ENCODE measurements at regions not wholly inside any gene's neighbourhood (a gene's known extent, or its start where the extent isn't known, plus 50 kb on each side); places are given as distances from the start of the nearest gene placed in this dataset.

DNA sequence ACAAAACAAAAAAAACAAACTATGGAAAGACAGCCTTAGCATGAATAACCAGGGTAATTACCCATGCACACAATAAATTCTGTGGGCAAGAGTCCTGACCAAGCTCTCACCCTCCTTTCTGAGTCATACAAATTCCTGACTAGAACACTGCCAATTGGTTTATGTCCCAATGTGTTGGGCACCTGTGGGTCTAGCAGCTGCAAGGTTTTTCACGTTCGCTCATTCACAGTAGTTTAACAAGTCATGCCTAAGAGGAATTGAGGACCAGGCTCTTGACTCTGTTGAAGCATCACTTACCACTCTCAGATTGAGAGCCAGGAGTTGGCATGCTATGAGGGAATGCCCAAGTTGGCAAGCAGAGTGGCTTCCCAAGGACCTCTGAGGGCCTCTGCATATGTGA lies 205.5 kb upstream of the SLC24A2 start:
- no peak for DNase-seq

DNA sequence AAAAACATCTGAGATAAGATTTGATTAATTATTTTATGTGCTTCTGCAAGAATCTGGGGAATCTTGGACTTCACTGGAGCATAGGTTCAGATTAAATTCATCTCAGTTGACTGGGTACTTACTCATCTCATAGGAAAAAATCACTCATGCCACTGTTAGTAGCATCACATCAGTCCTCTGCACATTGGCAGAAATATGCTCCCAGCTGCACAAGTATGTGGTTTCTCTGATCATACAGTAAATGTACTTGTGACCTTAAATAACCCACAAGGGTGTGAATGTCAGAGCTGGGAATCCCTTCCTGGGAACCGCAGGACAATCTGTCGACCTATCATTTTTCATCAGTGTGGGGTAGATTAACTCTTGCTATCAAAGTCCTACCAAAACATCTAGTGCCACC lies 203.7 kb upstream of the SLC24A2 start:
- no peak for DNase-seq

DNA sequence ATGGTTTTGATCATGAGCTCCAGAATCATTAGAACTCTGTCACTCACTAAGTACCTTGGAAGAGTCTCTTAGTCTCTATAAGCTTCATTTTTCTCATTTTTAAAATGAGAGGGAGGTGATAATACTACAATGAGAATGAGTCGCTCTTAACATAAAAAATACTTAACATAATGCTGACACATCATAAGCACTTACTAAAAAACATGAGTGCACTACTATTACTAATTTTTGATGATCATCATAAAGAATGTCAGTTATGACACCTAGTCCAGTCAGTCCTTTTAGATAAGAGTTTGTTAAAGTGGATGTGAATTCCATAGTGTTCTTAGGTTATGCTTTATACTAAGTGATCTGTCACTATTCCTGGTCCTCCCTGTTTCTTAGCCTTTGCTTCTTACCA lies 200.4 kb upstream of the SLC24A2 start:
- no peak for DNase-seq

DNA sequence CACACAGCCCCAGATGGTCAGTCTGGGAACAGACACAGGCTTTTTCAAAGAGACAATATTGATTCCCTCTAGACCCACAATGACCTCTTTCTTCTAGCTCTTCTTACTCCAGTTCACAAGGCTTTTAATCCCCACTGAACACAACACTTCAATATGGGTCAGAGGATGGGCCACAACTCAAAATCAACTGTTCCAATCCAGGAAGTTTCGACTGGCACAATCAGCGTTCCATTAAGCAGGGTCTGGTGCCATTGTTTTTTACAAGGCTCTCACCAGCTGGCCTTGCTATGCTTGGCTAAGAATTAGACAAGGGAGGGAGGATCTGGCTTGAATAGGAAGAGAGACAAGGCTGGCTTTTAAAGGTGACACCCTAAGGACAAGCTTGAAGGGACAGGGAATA lies 199.4 kb upstream of the SLC24A2 start:
- no peak for DNase-seq

DNA sequence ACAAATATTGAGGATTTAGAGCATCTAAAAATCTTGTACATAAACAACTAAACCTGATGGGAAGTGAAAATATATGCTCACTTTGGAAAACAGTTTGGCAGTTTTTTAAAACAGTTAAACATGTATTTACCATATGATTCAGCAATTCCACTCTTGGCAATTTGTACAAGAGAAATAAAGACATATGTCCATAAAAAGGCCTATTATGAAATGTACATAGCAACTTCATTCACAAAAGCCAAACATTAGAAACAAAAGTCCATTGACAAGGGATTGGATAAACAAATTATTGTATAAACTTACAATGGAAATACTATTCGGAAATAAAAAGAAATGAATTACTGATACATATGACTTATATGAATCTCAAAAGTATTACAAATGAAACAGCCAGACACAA lies 196.2 kb upstream of the SLC24A2 start:
- no peak for DNase-seq

DNA sequence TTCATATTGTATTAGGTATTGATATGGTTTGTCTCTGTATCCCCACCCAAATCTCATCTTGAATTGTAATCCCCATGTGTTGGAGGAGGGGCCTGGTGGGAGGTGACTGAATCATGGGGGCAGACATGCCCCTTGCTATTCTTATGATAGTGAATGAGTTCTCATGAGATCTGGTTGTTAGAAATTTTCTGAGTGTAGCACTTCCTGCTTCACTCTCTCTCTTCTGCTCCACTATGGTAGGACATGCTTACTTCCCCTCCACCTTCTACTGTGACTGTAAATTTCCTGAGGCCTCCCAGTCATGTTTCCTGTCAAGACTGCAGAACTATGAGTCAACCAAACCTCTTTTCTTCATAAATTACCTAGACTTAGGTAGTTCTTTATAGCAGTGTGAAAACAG lies 187.4 kb upstream of the SLC24A2 start:
- peak; percentile 2 for DNase-seq

DNA sequence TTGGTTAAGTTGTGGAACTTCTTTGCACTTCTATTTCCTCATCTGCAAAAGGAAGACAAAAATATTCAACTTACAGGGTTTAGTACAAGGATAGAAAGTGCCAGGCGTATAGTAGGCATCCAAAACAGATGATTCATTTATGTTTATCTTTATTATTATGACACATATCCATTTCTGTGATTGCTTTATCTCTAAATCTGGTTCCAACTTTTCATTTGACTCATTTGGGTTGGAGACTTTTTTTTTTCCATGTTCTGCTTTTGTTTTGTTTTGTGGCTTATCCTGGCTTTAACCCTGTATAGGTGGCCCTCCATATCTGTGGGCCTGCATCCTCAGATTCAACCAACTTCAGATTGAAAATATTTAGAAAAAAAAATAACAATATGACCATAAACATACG lies 186.7 kb upstream of the SLC24A2 start:
- DNase-seq, result no peak

DNA sequence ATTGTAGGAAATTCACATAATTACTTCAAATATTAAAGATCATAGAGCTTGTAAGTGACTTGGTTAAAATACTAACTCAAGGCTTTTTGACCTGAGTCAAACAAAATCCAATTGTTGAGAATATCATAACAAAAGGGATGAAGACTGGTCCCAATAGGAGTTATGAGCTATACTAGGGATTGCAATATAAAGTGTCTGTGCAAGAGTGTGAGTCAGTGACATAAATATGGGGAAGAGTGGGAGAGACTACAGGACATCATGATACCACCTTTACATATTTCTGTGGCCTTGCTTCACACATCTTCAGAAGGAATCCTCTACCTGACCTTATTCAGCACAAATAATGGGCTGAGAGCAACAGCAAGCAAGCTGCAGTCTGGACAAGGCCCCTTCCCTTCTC lies 180.9 kb upstream of the SLC24A2 start:
- DNase-seq, result no peak

DNA sequence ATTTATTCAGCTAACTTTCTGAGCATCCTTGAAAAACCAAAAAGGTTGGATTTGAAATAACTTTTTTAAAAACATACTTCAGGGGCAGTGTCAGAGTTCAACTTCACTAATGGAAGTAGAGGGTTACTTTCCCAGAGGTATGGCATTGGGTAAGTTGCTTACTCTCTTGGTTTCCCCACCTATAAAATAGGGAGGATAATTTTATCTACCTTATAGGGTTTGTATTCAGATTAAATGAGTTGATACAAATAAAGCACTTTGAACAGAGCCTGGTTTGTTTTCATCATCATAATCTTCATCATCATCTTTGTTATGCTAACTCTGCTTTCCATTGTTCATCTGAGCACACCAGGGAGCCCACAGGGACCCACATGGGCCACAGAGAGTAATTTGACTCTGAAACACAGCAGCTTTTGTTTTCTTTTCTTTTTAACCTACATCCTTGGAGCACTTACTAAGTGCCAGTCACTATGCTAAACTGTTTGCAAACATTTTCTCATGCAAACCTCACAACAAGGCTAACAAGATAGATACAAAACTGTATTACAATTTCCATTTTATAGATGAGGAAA lies 179.1 kb upstream of the SLC24A2 start:
- DNase-seq, result no peak

DNA sequence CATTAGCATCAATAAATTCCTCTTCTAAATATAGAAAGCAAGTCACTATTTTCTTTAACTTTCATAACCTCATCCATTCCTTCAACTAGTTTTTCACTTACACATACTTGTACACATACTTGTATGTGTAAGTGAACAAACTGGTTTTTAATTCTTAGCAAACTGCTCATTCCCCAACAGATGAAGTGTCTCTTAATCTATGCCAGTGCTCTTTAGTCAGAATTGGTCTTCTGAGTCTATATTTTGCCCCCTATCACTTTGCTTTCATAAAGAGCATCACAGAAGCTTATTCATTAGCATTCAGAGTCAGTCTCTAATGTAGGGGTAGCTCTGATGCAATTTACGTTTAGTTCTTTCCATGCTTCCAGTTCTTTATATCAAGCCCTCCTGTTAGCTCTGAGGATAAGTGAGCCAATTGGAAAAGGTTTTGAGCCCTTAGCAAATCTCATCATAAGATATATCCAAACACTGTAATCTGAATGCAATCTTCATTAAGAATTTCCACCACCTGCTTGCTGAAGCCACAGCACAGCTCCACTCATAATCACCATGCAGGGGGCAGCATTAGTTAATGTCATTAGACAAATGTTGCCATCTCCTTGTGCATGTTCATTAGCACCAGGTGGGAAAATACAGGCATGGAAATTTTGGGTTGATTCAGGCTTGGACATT lies 178.5 kb upstream of the SLC24A2 start:
- no peak for DNase-seq

DNA sequence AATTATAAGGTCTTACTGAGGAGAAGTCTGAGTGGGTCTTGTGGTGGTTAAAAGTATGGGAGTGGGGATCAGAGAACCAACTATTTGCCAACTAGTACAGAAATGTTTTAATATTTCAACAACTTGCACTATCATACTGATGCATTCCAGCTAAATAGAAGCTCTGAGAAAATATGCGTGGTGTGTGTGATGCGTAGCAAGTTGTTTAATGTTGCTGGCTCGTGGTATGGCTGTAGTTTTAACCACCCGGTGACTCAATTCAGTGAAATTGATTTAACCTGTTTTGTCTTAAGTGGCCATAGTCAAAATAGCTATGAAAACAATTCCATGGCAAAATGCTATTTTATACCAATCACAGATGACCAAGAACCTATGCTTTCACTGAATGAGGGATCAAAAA lies 176.5 kb upstream of the SLC24A2 start:
- DNase-seq, result no peak

DNA sequence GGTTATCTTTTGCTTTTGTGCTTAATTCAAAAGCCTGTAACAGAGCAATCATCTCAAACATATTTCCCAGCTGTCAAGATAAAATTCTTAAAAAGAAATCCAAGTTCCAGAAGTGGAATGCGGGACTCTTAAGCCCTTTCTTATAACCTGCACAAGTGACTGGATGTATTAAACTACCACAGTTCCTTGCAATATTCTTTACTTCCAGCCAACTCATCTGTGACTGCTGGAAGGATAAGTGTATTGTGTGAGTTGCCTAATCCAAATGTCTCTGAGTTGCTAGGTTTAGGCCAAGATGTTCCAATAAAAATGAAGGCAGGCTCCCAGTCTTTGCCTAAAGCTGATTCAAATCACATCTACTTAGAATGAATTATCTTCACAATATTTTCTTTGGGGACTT lies 159.2 kb upstream of the SLC24A2 start:
- no peak for DNase-seq

DNA sequence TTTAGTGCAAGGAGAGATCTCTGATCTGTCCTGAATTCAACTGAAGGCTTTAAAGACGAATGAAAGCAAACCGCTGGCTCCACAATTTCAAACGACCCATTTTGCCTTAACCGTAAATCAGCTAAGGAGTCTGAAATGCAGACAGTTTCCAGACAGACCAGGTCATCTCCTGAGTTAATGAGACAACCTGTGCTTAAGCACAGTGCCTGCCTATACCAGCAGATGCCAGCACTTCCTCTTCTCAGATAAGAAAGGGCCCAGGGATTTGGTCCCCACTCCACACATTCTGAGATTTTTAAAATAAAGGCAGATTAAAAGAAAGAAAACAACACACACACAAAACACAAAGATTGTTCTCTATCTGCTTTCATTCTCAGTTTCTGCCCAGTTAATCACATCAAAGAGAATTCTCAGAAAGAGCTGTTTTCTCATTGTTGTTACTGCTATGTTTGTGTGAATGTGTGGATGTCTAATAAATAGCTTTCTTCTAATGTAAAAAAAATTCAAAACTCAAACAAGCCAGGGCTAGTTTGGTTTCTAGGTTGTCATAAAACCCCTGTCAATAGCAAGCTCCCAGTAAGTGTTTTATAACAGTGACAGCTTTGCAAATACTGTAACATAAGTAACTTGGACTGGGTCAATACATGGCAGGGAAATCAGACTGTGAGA lies 157.7 kb upstream of the SLC24A2 start:
- no peak for DNase-seq

DNA sequence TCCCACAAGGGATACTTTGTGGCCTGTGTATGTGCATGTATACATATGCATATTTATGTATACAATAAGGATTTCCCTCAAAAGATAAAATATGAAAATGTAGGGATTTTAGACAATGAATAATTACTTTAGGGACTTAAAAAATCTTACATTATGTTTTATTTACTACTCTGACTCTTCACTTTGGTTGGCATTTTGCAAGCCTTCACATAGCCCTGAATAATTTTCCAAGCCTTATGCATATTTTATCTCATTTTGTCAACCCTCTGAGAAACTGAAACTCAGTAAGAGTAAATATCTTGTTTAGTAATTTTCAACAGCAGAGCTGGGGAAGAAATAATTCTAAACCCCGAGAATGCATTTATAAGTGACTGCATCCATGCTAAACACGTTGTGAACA lies 153.0 kb upstream of the SLC24A2 start:
- DNase-seq, result no peak

DNA sequence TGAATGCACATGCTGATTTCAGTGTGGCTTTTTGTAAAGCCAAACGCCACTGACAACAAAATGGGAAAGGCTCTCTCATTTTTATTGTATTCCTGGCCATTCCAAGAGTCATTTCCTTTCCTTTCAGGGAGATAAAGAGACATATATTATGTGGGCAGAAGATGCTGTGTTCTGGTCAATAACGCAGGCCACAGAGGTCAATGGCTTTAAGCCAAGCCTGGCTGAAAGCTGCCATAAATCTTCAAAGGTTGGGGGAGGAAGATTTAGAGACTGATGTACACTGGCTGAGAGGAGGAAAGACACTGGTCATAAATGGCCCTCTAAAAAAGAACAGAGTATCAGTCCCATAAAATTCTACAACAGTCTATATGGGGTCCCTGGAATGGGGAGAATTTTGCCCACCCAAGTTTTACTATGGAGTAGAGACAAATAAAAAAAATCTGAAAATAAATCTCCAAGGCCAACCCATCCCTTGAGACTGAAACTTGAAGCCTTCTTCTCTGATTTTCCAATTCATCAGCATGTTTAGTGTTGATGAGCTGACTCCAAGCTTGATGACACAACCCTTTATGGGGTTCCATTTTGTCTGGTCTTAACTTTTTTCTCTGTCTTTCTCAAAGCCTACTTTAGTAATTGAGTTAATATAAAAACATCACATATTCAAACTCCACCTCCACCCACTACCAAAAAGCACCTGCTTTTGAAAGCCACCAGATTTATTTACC lies 152.1 kb upstream of the SLC24A2 start:
- no peak for DNase-seq

DNA sequence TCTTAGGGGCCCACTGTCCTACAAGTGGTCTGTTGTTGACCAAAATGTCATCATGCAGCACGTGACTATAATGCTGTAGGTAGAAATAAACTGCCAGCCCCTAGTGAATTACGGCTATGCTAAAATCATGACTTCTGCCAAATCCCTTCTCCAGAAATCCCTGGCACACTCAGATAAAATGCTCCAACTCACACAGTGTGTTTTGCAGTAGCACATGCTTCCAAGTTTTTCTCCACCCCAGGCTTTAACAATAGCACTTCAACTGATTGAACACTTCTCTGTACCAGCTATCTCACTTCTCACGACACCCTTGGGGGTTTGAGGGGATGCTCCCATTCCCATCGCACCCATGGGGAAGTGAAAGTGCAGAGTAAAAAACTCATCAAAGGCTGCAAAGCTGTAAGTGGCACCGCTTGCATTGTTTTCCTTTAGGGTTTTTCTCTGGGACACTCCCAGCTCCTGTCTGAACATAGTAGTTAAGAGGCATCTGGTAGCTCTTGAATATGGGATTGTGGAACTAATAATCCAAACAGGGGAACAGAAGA lies 151.0 kb upstream of the SLC24A2 start:
- no peak for DNase-seq

DNA sequence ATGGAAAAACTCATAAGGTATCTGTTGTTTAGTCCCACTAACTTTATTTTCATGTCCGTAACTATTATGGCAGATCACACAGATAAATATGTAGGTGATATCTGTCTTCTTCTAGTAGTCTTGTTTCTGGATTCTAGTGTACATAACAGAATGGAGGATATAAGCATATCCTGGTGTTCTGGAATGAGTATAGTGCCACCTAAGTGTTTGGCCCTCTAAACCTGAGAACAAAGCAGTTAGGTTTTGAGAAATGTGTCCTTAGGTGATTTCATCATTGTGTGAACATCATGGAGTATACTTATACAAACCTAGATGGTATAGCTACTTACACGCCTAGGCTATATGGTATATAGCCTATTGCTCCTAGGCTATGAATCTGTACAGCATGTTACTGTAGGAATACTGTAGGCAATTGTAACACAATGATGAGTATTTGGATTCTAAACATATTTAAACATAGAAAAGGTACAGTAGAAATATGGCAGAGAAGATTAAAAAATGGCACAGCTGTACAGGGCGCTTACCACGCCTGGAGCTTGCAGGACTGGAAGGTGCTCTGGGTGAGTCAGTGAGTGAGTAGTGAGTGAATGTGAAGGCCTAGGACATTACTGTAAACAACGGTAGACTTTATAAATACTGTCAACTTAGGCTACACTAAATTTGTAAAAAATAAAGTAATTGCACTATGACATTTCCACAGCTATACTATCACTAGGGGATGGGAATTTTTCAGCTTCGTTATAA lies 150.3 kb upstream of the SLC24A2 start:
- DNase-seq, result no peak

DNA sequence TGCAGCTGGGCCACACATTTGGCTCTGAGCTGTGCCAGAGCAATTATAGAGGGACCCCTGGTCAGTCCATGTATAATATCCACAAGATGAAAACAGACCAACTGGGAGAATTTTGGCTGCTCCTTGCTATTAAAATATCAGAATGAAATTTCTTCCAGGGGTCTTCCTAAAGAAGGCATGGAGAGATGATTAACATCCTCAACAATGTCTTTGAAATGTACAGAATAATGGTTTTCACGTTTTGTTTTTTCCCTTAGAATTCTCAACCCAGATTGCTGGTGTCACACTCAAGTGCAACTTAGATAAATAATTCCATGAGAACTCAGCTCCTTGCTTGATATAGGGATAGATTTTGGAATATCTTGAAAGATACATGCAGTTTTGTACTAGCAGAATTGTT lies 148.3 kb upstream of the SLC24A2 start:
- DNase-seq, result no peak

DNA sequence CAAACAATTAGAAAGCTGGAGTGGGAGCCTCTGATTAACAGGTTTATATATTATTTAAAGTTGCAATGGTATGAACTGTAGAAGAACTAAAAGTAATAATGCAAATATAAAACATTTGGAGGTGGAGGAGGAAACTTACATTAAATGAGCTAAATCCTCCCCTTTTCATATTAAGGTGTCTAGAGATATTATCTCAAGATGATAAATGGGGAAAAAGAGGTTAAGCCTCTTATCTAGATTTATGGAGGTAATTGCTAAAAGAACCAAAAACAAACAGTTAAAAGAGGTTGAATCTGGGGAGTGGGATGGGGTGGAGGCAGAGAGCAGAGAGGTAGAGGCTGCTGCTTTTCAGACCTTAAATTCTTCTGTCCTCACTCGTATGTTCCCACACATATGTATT lies 147.8 kb upstream of the SLC24A2 start:
- DNase-seq, result no peak

DNA sequence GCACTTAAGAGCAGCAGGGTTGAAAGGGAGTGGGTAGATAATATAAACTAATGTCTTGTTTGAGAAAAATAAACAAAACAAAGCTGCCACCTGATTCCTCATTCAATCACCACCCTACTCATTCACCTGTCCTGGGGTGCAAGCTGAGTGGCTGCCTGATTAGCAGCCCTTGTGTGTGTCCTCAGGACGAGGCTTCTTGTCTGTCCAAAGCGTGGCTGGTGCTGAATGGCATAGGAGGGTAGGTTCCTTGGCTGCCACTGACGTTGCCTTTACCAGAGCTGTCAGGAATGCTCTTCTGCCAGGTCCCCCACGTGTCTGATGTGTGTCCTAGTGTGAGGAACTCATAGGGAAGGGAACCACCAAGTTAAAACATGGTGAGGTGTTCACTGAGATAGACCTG lies 146.6 kb upstream of the SLC24A2 start:
- no peak for DNase-seq

DNA sequence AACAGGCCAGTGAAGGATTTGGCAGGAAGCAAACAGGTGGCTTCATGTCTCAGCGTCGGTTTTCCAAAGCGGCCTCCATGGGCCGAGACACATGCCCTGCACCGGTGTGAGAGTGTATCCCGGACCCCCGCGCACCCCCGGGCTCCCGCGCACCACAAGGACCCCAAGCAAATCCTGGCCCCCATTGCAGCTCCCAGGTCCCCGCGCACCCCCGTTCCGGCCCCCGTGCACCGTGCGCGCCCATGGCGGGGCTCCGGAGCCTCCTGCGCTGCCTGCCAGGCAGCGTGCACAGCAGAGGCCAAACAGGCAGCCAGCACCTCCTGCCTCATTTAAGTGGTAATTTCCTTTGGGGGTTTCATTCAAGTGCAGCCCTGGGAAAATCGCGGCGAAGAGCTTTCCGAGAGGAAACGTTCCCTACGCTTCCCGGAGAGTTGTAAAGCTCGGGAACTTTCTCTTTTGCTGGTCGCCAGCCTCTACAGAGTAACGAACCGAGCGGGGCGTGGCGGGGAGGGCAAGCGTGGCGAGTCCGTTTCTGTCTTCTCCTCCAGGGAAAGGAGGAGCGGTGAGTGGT lies 145.5 kb upstream of the SLC24A2 start:
- no peak for DNase-seq

DNA sequence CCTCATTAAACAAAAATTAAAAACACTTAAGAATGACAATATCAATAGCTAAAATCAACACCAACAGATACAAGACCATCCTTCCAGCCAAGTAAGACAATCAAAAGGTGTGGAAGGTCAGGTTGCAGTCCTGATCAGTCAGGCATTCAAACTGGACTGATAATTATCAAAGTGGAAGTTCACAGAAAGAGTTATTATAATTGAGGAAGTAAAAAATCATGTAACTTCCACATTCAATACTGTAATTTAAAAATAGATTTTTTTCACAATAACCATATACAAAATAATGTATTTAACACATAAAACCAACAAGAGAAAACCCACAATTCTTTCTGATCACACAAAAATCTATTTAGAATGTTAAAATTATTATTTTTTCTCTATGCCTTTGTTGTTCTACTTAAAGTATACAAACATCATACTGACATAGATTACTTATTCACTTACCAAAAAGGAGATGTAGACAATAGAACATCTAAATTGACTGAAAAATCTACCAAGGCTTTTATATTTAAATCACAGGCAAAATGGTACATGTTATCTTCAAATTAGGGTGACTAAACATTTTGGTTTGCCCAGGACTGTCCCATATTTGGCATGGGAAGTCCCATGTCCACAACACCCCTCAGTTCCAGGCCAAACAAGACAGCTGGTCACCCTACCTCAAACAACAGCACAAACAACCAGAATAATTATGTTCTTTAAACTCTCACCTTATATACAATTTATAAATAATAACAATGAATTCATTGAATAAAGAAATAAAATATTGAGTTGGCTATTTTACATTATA lies 142.5 kb upstream of the SLC24A2 start:
- DNase-seq, result no peak

Data from GF-D8 (cell line).